ENCODE measurements at regions not wholly inside any gene's neighbourhood (a gene's known extent, or its start where the extent isn't known, plus 50 kb on each side); places are given as distances from the start of the nearest gene placed in this dataset.

- TF ChIP-seq CTCF (IDR thresholded peaks at IDR 0.05), result no peak
- no peak for TF ChIP-seq POLR2A (IDR thresholded peaks at IDR 0.05)
Measured at GRCh38 chrY:8652445-8652844, 684.8 kb upstream of the TSPY4 start.

Data from sigmoid colon (tissue), 3 donors.